ENCODE measurements at regions not wholly inside any gene's neighbourhood (a gene's known extent, or its start where the extent isn't known, plus 50 kb on each side); places are given as distances from the start of the nearest gene placed in this dataset.

- Mint-ChIP-seq H3K4me3 (ENCODE audit: unreplicated experiment) (no peak overlapping the region), H3K9me3 (ENCODE audit: unreplicated experiment) (no peaks in the 10 kb centered on the region), H3K36me3 (ENCODE audit: insufficient read depth, unreplicated experiment) (no peaks in the 10 kb centered on the region), H3K27me3 (ENCODE audit: insufficient read depth, unreplicated experiment) (peaks cover 8% of the 10 kb centered on the region), H3K4me1 (ENCODE audit: low read depth, unreplicated experiment) (no peaks in the 10 kb centered on the region), H3K27ac (ENCODE audit: unreplicated experiment) (no peak overlapping the region)
- no peaks in the 10 kb centered on the region for H3K27me3 ChIP-seq (replicated peaks; ENCODE audit: control insufficient read depth, insufficient read depth, low read length)
- no TSS peak for BruUV-seq (replicated peaks)
- no peak overlapping the region for H3K4me3 ChIP-seq (ENCODE audit: low read depth, low read length)
- H3K36me3 ChIP-seq (ENCODE audit: control insufficient read depth, insufficient read depth, low read length) = no peaks in the 10 kb centered on the region
- CTCF ChIA-PET = no interaction called here
- H3K9me3 ChIP-seq = no peaks in the 10 kb centered on the region
- no peaks in the 10 kb centered on the region for H3K4me1 ChIP-seq
- TF ChIP-seq, protein P1, sequence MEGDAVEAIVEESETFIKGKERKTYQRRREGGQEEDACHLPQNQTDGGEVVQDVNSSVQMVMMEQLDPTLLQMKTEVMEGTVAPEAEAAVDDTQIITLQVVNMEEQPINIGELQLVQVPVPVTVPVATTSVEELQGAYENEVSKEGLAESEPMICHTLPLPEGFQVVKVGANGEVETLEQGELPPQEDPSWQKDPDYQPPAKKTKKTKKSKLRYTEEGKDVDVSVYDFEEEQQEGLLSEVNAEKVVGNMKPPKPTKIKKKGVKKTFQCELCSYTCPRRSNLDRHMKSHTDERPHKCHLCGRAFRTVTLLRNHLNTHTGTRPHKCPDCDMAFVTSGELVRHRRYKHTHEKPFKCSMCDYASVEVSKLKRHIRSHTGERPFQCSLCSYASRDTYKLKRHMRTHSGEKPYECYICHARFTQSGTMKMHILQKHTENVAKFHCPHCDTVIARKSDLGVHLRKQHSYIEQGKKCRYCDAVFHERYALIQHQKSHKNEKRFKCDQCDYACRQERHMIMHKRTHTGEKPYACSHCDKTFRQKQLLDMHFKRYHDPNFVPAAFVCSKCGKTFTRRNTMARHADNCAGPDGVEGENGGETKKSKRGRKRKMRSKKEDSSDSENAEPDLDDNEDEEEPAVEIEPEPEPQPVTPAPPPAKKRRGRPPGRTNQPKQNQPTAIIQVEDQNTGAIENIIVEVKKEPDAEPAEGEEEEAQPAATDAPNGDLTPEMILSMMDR (IDR thresholded peaks at IDR 0.05; ENCODE audit: insufficient read depth in 1 of 2, low read depth in 1 of 2, low read length in 1 of 2, severe bottlenecking in 1 of 2, unreplicated experiment in 1 of 2) = no peak
- no peak for DNase-seq
- POLR2A ChIA-PET = no interaction called here
- intact Hi-C loops (cut with micrococcal nuclease; ENCODE audit: unreplicated experiment) = no loop called here
Measured at GRCh38 chr10:108673741-108674140, 1249.6 kb downstream of the XPNPEP1 start.

DNA sequence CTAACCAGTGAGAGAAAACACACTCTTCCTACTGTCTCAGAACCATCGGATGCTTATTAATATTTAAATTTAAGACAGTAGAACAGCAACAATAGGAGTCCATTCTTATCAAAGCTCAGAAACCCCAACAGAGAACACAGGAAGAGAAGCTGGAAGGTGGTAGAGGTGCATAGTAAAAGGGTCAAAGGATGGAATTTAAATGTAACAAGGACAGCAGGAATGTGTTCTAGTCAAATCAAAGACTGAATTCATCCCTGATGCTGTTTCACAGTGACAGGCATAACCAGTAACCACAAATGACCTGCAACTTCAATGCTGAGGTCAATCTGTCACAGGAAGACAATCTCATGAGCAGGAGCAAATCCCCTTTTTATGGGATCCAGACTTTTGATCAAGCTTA lies 1259.7 kb downstream of the XPNPEP1 start:
- DNase-seq = no peak
- no peaks in the 10 kb centered on the region for H3K27me3 ChIP-seq (replicated peaks; ENCODE audit: control insufficient read depth, insufficient read depth, low read length)
- TF ChIP-seq, protein P1 (IDR thresholded peaks at IDR 0.05; ENCODE audit: insufficient read depth in 1 of 2, low read depth in 1 of 2, low read length in 1 of 2, severe bottlenecking in 1 of 2, unreplicated experiment in 1 of 2) = no peak
- H3K4me3 ChIP-seq (ENCODE audit: low read depth, low read length) = no peak overlapping the region
- no TSS peak for BruUV-seq (replicated peaks)
- H3K9me3 ChIP-seq = no peaks in the 10 kb centered on the region
- Mint-ChIP-seq H3K27me3 (ENCODE audit: insufficient read depth, unreplicated experiment) (no peaks in the 10 kb centered on the region), H3K9me3 (ENCODE audit: unreplicated experiment) (no peaks in the 10 kb centered on the region), H3K4me1 (ENCODE audit: low read depth, unreplicated experiment) (no peaks in the 10 kb centered on the region), H3K4me3 (ENCODE audit: unreplicated experiment) (no peak overlapping the region), H3K36me3 (ENCODE audit: insufficient read depth, unreplicated experiment) (no peaks in the 10 kb centered on the region), H3K27ac (ENCODE audit: unreplicated experiment) (no peak overlapping the region)
- CTCF ChIA-PET = no interaction called here
- intact Hi-C loops (cut with micrococcal nuclease; ENCODE audit: unreplicated experiment) = no loop called here
- no peaks in the 10 kb centered on the region for H3K36me3 ChIP-seq (ENCODE audit: control insufficient read depth, insufficient read depth, low read length)
- POLR2A ChIA-PET = no interaction called here
- no peaks in the 10 kb centered on the region for H3K4me1 ChIP-seq

DNA sequence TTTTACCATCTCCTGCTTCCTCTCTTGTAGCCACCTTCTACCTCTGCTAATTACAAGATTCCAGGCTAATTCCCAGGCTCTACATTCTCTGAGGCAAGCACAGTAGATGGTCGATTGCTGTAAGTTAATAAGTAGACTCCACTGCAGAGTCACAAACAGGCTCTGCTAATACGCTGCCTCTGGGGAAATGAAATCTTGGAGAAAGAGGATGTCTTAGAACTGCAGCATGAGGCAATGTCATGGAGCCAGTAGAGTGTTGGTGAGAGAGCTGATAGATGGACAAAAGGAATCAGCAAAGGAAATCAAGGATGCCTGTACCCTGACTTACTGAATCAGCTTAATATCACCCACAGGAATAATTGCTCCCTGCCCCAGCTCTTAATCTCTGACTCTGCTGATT lies 1260.3 kb downstream of the XPNPEP1 start:
- no peaks in the 10 kb centered on the region for H3K4me1 ChIP-seq
- H3K9me3 ChIP-seq = no peaks in the 10 kb centered on the region
- Mint-ChIP-seq H3K9me3 (ENCODE audit: unreplicated experiment) (no peaks in the 10 kb centered on the region), H3K27ac (ENCODE audit: unreplicated experiment) (no peak overlapping the region), H3K4me3 (ENCODE audit: unreplicated experiment) (no peak overlapping the region), H3K36me3 (ENCODE audit: insufficient read depth, unreplicated experiment) (no peaks in the 10 kb centered on the region), H3K27me3 (ENCODE audit: insufficient read depth, unreplicated experiment) (no peaks in the 10 kb centered on the region), H3K4me1 (ENCODE audit: low read depth, unreplicated experiment) (no peaks in the 10 kb centered on the region)
- H3K27me3 ChIP-seq (replicated peaks; ENCODE audit: control insufficient read depth, insufficient read depth, low read length) = no peaks in the 10 kb centered on the region
- no peak overlapping the region for H3K4me3 ChIP-seq (ENCODE audit: low read depth, low read length)
- POLR2A ChIA-PET = no interaction called here
- no peak for DNase-seq
- TF ChIP-seq, protein P1 (IDR thresholded peaks at IDR 0.05; ENCODE audit: insufficient read depth in 1 of 2, low read depth in 1 of 2, low read length in 1 of 2, severe bottlenecking in 1 of 2, unreplicated experiment in 1 of 2) = no peak
- BruUV-seq (replicated peaks) = no TSS peak
- CTCF ChIA-PET = no interaction called here
- intact Hi-C loops (cut with micrococcal nuclease; ENCODE audit: unreplicated experiment) = no loop called here
- H3K36me3 ChIP-seq (ENCODE audit: control insufficient read depth, insufficient read depth, low read length) = no peaks in the 10 kb centered on the region
